ENCODE measurements at regions not wholly inside any gene's neighbourhood (a gene's known extent, or its start where the extent isn't known, plus 50 kb on each side); places are given as distances from the start of the nearest gene placed in this dataset.

GRCh38 chr1:201697174-201697573 is 131.8 kb upstream of the IPO9 start:
- WGBS, 2 experiments (ENCODE audit: insufficient coverage in 1 of 2, insufficient read length in 1 of 2), result 95 to 97% methylated on average over 2 to 4 of the region's 4 CpGs
- peaks cover 13% of the 10 kb centered on the region for H3K4me1 Mint-ChIP-seq
- H3K27ac ChIP-seq (ENCODE audit: low read depth, low read length), result no peak overlapping the region

GRCh38 chr1:201701831-201702230 is 127.1 kb upstream of the IPO9 start:
- Mint-ChIP-seq H3K4me3 (no peak overlapping the region), H3K27ac (no peak overlapping the region), H3K4me1 (peaks cover 8% of the 10 kb centered on the region), H3K9me3 (peaks cover 15% of the 10 kb centered on the region), H3K27me3 (ENCODE audit: insufficient read depth) (no peaks in the 10 kb centered on the region), H3K36me3 (ENCODE audit: low read depth) (peaks cover 5% of the 10 kb centered on the region)
- Histone ChIP-seq H3K4me3 (ENCODE audit: low read length) (no peak overlapping the region), H3K9me3 (ENCODE audit: control insufficient read depth, low read length) (no peaks in the 10 kb centered on the region), H3K36me3 (ENCODE audit: control insufficient read depth, insufficient read depth, low read length) (no peaks in the 10 kb centered on the region), H3K9ac (ENCODE audit: extremely low read depth, low read length, poor library complexity, severe bottlenecking) (no peak overlapping the region), H3K4me1 (ENCODE audit: control insufficient read depth, insufficient read depth, low read length) (peaks cover 3% of the 10 kb centered on the region), H3K27ac (ENCODE audit: low read depth, low read length) (no peak overlapping the region), H3K27me3 (ENCODE audit: control insufficient read depth, insufficient read depth, low read length, poor library complexity, severe bottlenecking) (no peaks in the 10 kb centered on the region)
- 87 to 100% methylated on average over 1 to 2 of the region's 2 CpGs for WGBS, 2 experiments (ENCODE audit: insufficient coverage in 1 of 2, insufficient read length in 1 of 2)
- DNase-seq, result no peak
- no peak for TF ChIP-seq CTCF (conservative IDR thresholded peaks at IDR 0.05)

More at GRCh38 chr1:201697174-201697573, 131.8 kb upstream of the IPO9 start:
- no peak for TF ChIP-seq CTCF (conservative IDR thresholded peaks at IDR 0.05)
- no peak overlapping the region for H3K4me3 ChIP-seq (ENCODE audit: low read length)
- no peaks in the 10 kb centered on the region for H3K27me3 ChIP-seq (ENCODE audit: control insufficient read depth, insufficient read depth, low read length, poor library complexity, severe bottlenecking)
- H3K4me1 ChIP-seq (ENCODE audit: control insufficient read depth, insufficient read depth, low read length), result peaks cover 11% of the 10 kb centered on the region
- H3K4me3 Mint-ChIP-seq, result no peak overlapping the region
- H3K36me3 Mint-ChIP-seq (ENCODE audit: low read depth), result peaks cover 5% of the 10 kb centered on the region
- no peak overlapping the region for H3K27ac Mint-ChIP-seq
- no peaks in the 10 kb centered on the region for H3K9me3 ChIP-seq (ENCODE audit: control insufficient read depth, low read length)
- peaks cover 15% of the 10 kb centered on the region for H3K9me3 Mint-ChIP-seq
- no peak overlapping the region for H3K9ac ChIP-seq (ENCODE audit: extremely low read depth, low read length, poor library complexity, severe bottlenecking)
- H3K27me3 Mint-ChIP-seq (ENCODE audit: insufficient read depth), result no peaks in the 10 kb centered on the region
- no peaks in the 10 kb centered on the region for H3K36me3 ChIP-seq (ENCODE audit: control insufficient read depth, insufficient read depth, low read length)
- DNase-seq, result no peak

GRCh38 chr1:201702936-201703335 is 126.0 kb upstream of the IPO9 start:
- H3K4me3 Mint-ChIP-seq, result no peak overlapping the region
- Histone ChIP-seq H3K27me3 (ENCODE audit: control insufficient read depth, insufficient read depth, low read length, poor library complexity, severe bottlenecking) (no peaks in the 10 kb centered on the region), H3K4me1 (ENCODE audit: control insufficient read depth, insufficient read depth, low read length) (peaks cover 3% of the 10 kb centered on the region), H3K9ac (ENCODE audit: extremely low read depth, low read length, poor library complexity, severe bottlenecking) (no peak overlapping the region), H3K9me3 (ENCODE audit: control insufficient read depth, low read length) (no peaks in the 10 kb centered on the region), H3K4me3 (ENCODE audit: low read length) (no peak overlapping the region), H3K36me3 (ENCODE audit: control insufficient read depth, insufficient read depth, low read length) (no peaks in the 10 kb centered on the region), H3K27ac (ENCODE audit: low read depth, low read length) (peak overlapping the region; percentile 34)
- peaks cover 8% of the 10 kb centered on the region for H3K4me1 Mint-ChIP-seq
- H3K9me3 Mint-ChIP-seq, result peaks cover 15% of the 10 kb centered on the region
- no peaks in the 10 kb centered on the region for H3K27me3 Mint-ChIP-seq (ENCODE audit: insufficient read depth)
- WGBS, 2 experiments (ENCODE audit: insufficient coverage in 1 of 2, insufficient read length in 1 of 2), result 60 to 63% methylated on average over 2 of the region's 2 CpGs
- no peak for TF ChIP-seq CTCF (conservative IDR thresholded peaks at IDR 0.05)
- H3K36me3 Mint-ChIP-seq (ENCODE audit: low read depth), result peaks cover 5% of the 10 kb centered on the region
- H3K27ac Mint-ChIP-seq, result no peak overlapping the region
- peak; percentile 86 for DNase-seq
